ENCODE measurements at regions not wholly inside any gene's neighbourhood (a gene's known extent, or its start where the extent isn't known, plus 50 kb on each side); places are given as distances from the start of the nearest gene placed in this dataset.

GRCh38 chr9:87157366-87158031 lies 210.2 kb upstream of the GAS1 start:
- no peak overlapping the region for H3K4me3 Mint-ChIP-seq (ENCODE audit: unreplicated experiment)
- H3K27ac Mint-ChIP-seq (ENCODE audit: unreplicated experiment), result no peak overlapping the region
- no peak for DNase-seq (ENCODE audit: low spot score)
- no peaks in the 10 kb centered on the region for H3K9me3 Mint-ChIP-seq (ENCODE audit: unreplicated experiment)
- no peaks in the 10 kb centered on the region for H3K36me3 Mint-ChIP-seq (ENCODE audit: low read depth, unreplicated experiment)
- H3K27me3 Mint-ChIP-seq (ENCODE audit: unreplicated experiment), result peaks cover 4% of the 10 kb centered on the region
- H3K4me1 Mint-ChIP-seq (ENCODE audit: unreplicated experiment), result peaks cover 3% of the 10 kb centered on the region
- TF ChIP-seq, protein P1, sequence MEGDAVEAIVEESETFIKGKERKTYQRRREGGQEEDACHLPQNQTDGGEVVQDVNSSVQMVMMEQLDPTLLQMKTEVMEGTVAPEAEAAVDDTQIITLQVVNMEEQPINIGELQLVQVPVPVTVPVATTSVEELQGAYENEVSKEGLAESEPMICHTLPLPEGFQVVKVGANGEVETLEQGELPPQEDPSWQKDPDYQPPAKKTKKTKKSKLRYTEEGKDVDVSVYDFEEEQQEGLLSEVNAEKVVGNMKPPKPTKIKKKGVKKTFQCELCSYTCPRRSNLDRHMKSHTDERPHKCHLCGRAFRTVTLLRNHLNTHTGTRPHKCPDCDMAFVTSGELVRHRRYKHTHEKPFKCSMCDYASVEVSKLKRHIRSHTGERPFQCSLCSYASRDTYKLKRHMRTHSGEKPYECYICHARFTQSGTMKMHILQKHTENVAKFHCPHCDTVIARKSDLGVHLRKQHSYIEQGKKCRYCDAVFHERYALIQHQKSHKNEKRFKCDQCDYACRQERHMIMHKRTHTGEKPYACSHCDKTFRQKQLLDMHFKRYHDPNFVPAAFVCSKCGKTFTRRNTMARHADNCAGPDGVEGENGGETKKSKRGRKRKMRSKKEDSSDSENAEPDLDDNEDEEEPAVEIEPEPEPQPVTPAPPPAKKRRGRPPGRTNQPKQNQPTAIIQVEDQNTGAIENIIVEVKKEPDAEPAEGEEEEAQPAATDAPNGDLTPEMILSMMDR (IDR thresholded peaks at IDR 0.05; ENCODE audit: unreplicated experiment), result no peak

- H3K9me3 Mint-ChIP-seq (ENCODE audit: unreplicated experiment), result no peaks in the 10 kb centered on the region
- no peaks in the 10 kb centered on the region for H3K36me3 Mint-ChIP-seq (ENCODE audit: low read depth, unreplicated experiment)
- no peak for DNase-seq (ENCODE audit: low spot score)
- TF ChIP-seq, protein P1 (IDR thresholded peaks at IDR 0.05; ENCODE audit: unreplicated experiment), result no peak
- peaks cover 4% of the 10 kb centered on the region for H3K27me3 Mint-ChIP-seq (ENCODE audit: unreplicated experiment)
- H3K4me1 Mint-ChIP-seq (ENCODE audit: unreplicated experiment), result no peaks in the 10 kb centered on the region
- no peak overlapping the region for H3K27ac Mint-ChIP-seq (ENCODE audit: unreplicated experiment)
- no peak overlapping the region for H3K4me3 Mint-ChIP-seq (ENCODE audit: unreplicated experiment)
These were observed 211.5 kb upstream of the GAS1 start for GRCh38 chr9:87158765-87159164.

DNA sequence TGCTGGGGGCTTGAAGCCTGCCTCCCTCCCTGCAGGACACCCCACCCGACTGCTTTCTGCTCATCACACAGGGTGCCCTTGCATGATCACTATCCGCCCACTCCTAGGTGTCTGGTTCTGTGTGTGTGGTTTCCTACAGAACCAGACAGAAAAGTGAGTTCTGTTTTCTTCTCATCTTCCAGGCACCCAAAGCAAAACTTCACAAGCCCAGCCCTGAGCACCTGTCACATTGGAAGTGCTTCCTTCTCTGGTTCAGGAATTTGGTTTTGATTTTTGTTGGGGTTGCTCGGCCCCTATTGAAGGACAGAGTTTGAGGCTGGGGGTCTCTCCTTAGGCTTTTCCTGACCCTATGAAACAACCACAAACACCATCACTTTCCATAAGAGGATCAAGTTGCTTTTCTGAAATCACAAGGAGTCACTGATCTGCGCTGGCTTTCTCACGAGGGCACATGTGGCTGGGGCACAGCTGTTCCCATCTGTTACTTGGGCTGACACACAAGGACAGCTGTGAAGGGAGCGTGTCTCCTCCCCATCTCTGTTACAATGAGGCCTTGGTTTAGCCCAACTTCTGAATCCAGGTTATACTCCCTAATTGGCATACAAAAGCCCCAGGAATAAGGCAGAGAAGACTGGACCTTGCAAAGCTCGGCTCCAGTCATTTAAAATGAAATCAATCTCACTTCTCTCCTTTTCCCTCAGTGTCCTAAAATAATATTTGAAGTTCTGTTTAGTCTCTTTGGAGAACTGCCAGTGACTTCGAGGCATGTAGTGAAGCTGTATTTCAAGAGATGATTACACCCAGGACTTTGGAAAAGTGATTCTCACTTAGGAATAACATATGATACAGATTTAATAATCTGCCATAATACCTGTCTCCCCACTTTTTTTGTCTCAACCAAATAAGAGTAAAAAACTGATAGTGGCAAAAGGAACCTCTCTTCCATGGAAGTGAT lies 213.1 kb upstream of the GAS1 start:
- H3K36me3 Mint-ChIP-seq (ENCODE audit: low read depth, unreplicated experiment), result no peaks in the 10 kb centered on the region
- no peak overlapping the region for H3K4me3 Mint-ChIP-seq (ENCODE audit: unreplicated experiment)
- TF ChIP-seq, protein P1 (IDR thresholded peaks at IDR 0.05; ENCODE audit: unreplicated experiment), result no peak
- H3K27ac Mint-ChIP-seq (ENCODE audit: unreplicated experiment), result no peak overlapping the region
- H3K9me3 Mint-ChIP-seq (ENCODE audit: unreplicated experiment), result no peaks in the 10 kb centered on the region
- DNase-seq (ENCODE audit: low spot score), result no peak
- H3K4me1 Mint-ChIP-seq (ENCODE audit: unreplicated experiment), result no peaks in the 10 kb centered on the region
- peaks cover 3% of the 10 kb centered on the region for H3K27me3 Mint-ChIP-seq (ENCODE audit: unreplicated experiment)

GRCh38 chr9:87167161-87167560 lies 219.9 kb upstream of the GAS1 start:
- H3K27ac Mint-ChIP-seq (ENCODE audit: unreplicated experiment), result no peak overlapping the region
- H3K27me3 Mint-ChIP-seq (ENCODE audit: unreplicated experiment), result no peaks in the 10 kb centered on the region
- TF ChIP-seq, protein P1 (IDR thresholded peaks at IDR 0.05; ENCODE audit: unreplicated experiment), result no peak
- H3K36me3 Mint-ChIP-seq (ENCODE audit: low read depth, unreplicated experiment), result no peaks in the 10 kb centered on the region
- no peak for DNase-seq (ENCODE audit: low spot score)
- H3K4me1 Mint-ChIP-seq (ENCODE audit: unreplicated experiment), result no peaks in the 10 kb centered on the region
- H3K9me3 Mint-ChIP-seq (ENCODE audit: unreplicated experiment), result no peaks in the 10 kb centered on the region
- H3K4me3 Mint-ChIP-seq (ENCODE audit: unreplicated experiment), result no peak overlapping the region

DNA sequence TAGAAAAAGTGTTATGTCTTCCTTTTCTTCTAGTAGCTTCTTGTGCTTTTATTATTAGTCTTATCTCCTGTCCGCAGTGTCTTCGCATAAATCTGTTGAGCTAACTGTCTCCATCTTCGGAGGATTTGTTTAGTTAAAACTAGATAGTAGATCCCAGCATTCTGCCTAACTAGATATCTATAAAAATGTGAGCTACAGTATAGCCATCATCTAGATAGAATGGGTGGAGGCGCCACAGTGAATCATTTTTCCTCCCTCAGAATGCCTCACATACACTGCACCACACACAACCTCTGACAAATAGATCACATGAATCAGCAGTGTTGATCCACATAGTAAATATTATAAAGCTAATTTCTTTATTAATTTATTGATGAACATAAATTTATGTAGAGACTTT lies 220.3 kb upstream of the GAS1 start:
- H3K4me3 Mint-ChIP-seq (ENCODE audit: unreplicated experiment), result no peak overlapping the region
- no peak for DNase-seq (ENCODE audit: low spot score)
- no peaks in the 10 kb centered on the region for H3K4me1 Mint-ChIP-seq (ENCODE audit: unreplicated experiment)
- no peaks in the 10 kb centered on the region for H3K27me3 Mint-ChIP-seq (ENCODE audit: unreplicated experiment)
- H3K36me3 Mint-ChIP-seq (ENCODE audit: low read depth, unreplicated experiment), result no peaks in the 10 kb centered on the region
- no peaks in the 10 kb centered on the region for H3K9me3 Mint-ChIP-seq (ENCODE audit: unreplicated experiment)
- H3K27ac Mint-ChIP-seq (ENCODE audit: unreplicated experiment), result no peak overlapping the region
- TF ChIP-seq, protein P1 (IDR thresholded peaks at IDR 0.05; ENCODE audit: unreplicated experiment), result no peak
